Lower leg skin (tissue), 3 donors: ENCODE measurements at regions not wholly inside any gene's neighbourhood (a gene's known extent, or its start where the extent isn't known, plus 50 kb on each side); places are given as distances from the start of the nearest gene placed in this dataset.

ENCODE experiments used
- POLR2A ChIP-seq, 2 donors: fragments of 450-650 bp; IDR thresholded peaks; one replicate each; pipeline ENCODE4 v1.6.1; 2016 to 2017; ENCODE audit warnings: antibody characterized with exemption in 2 of 2, mild to moderate bottlenecking in 1 of 2, moderate library complexity in 1 of 2
- TF ChIP-seq, protein P1 (sequence below), 3 donors: fragments of 450-650 bp; IDR thresholded peaks; one replicate each; pipeline ENCODE4 v1.5.1; 2016; ENCODE audit warnings: antibody characterized with exemption in 3 of 3, mild to moderate bottlenecking in 3 of 3, moderate library complexity in 2 of 3

- TF ChIP-seq, protein P1, sequence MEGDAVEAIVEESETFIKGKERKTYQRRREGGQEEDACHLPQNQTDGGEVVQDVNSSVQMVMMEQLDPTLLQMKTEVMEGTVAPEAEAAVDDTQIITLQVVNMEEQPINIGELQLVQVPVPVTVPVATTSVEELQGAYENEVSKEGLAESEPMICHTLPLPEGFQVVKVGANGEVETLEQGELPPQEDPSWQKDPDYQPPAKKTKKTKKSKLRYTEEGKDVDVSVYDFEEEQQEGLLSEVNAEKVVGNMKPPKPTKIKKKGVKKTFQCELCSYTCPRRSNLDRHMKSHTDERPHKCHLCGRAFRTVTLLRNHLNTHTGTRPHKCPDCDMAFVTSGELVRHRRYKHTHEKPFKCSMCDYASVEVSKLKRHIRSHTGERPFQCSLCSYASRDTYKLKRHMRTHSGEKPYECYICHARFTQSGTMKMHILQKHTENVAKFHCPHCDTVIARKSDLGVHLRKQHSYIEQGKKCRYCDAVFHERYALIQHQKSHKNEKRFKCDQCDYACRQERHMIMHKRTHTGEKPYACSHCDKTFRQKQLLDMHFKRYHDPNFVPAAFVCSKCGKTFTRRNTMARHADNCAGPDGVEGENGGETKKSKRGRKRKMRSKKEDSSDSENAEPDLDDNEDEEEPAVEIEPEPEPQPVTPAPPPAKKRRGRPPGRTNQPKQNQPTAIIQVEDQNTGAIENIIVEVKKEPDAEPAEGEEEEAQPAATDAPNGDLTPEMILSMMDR (IDR thresholded peaks at IDR 0.05): no peak
- TF ChIP-seq POLR2A (IDR thresholded peaks at IDR 0.05): no peak
These were observed 152.0 kb upstream of the CCND2 start for GRCh38 chr12:4121506-4122020.
